Sigmoid colon (tissue), 4 donors: ENCODE measurements at regions not wholly inside any gene's neighbourhood (a gene's known extent, or its start where the extent isn't known, plus 50 kb on each side); places are given as distances from the start of the nearest gene placed in this dataset.
"Not testable (repeated sequence)": the region's sequence is repeated elsewhere in the genome, so short reads cannot be mapped to it uniquely, and the experiment has no call there.

Experiments
- CTCF ChIP-seq, 4 experiments: fragments of 450-650 bp in 3 of 4; fragments of 200-600 bp in 1 of 4; IDR thresholded peaks; one replicate each; pipeline ENCODE4 v1.5.1; 2016 to 2019; ENCODE audit warnings: antibody characterized with exemption in 4 of 4, mild to moderate bottlenecking in 3 of 4, moderate library complexity in 2 of 4
- POLR2A ChIP-seq, 2 donors: fragments of 450-650 bp; IDR thresholded peaks; one replicate each; pipeline ENCODE4 v1.6.1; 2016; ENCODE audit warnings: antibody characterized with exemption in 2 of 2, mild to moderate bottlenecking in 2 of 2, moderate library complexity in 2 of 2
- POLR2AphosphoS5 ChIP-seq, 4 donors: sonication (generic); formaldehyde crosslinking; IDR thresholded peaks; one replicate each; pipeline ENCODE4 v1.6.1; 2017; ENCODE audit warnings: antibody characterized with exemption in 4 of 4

GRCh38 chr11:46209624-46210023 is 67.8 kb upstream of the CREB3L1 start:
- not testable (repeated sequence) for TF ChIP-seq POLR2A, CTCF, POLR2AphosphoS5 (IDR thresholded peaks at IDR 0.05)
